ENCODE measurements at regions not wholly inside any gene's neighbourhood (a gene's known extent, or its start where the extent isn't known, plus 50 kb on each side); places are given as distances from the start of the nearest gene placed in this dataset.

GRCh38 chr7:68200051-68200670 is 1203.5 kb downstream of the TYW1 start:
- H3K4me1 ChIP-seq = no peaks in the 10 kb centered on the region
- TF ChIP-seq CTCF (IDR thresholded peaks at IDR 0.05) = no peak
- intact Hi-C loops (cut with DNase I) = no loop called here
- peaks cover 0 to 1% of the 10 kb centered on the region in 2 donors for H3K9me3 ChIP-seq
- no peak overlapping the region for H3K27ac ChIP-seq
- no peak for DNase-seq (ENCODE audit: low spot score in 2 of 2)
- H3K36me3 ChIP-seq = no peaks in the 10 kb centered on the region
- no peaks in the 10 kb centered on the region for H3K27me3 ChIP-seq
- no peak overlapping the region for H3K4me3 ChIP-seq

- Histone ChIP-seq H3K27ac (no peak overlapping the region), H3K9me3 (no peaks in the 10 kb centered on the region), H3K36me3 (no peaks in the 10 kb centered on the region), H3K4me3 (no peak overlapping the region), H3K27me3 (no peaks in the 10 kb centered on the region), H3K4me1 (no peaks in the 10 kb centered on the region)
- no peak for DNase-seq (ENCODE audit: low spot score in 2 of 2)
- TF ChIP-seq CTCF (IDR thresholded peaks at IDR 0.05) = no peak
- intact Hi-C loops (cut with DNase I) = no loop called here
Measured at GRCh38 chr7:68203251-68203650, 1206.6 kb downstream of the TYW1 start.

- no peak for DNase-seq (ENCODE audit: low spot score in 2 of 2)
- H3K9me3 ChIP-seq = no peaks in the 10 kb centered on the region
- no peak overlapping the region for H3K27ac ChIP-seq
- H3K4me1 ChIP-seq = no peaks in the 10 kb centered on the region
- no peak overlapping the region for H3K4me3 ChIP-seq
- no peaks in the 10 kb centered on the region for H3K27me3 ChIP-seq
- no peaks in the 10 kb centered on the region for H3K36me3 ChIP-seq
- TF ChIP-seq CTCF (IDR thresholded peaks at IDR 0.05) = no peak
- intact Hi-C loops (cut with DNase I) = no loop called here
Measured at GRCh38 chr7:68205826-68206225, 1209.2 kb downstream of the TYW1 start.

GRCh38 chr7:68206946-68207485 is 1210.4 kb downstream of the TYW1 start:
- H3K9me3 ChIP-seq = no peaks in the 10 kb centered on the region
- intact Hi-C loops (cut with DNase I) = no loop called here
- DNase-seq (ENCODE audit: low spot score in 2 of 2) = no peak
- H3K4me3 ChIP-seq = no peak overlapping the region
- no peaks in the 10 kb centered on the region for H3K4me1 ChIP-seq
- no peaks in the 10 kb centered on the region for H3K27me3 ChIP-seq
- H3K36me3 ChIP-seq = no peaks in the 10 kb centered on the region
- no peak overlapping the region for H3K27ac ChIP-seq
- no peak for TF ChIP-seq CTCF (IDR thresholded peaks at IDR 0.05)

GRCh38 chr7:68207676-68208075 is 1211.0 kb downstream of the TYW1 start:
- Histone ChIP-seq H3K27me3 (no peaks in the 10 kb centered on the region), H3K27ac (no peak overlapping the region), H3K9me3 (no peaks in the 10 kb centered on the region), H3K4me1 (no peaks in the 10 kb centered on the region), H3K4me3 (no peak overlapping the region), H3K36me3 (no peaks in the 10 kb centered on the region)
- intact Hi-C loops (cut with DNase I) = no loop called here
- DNase-seq (ENCODE audit: low spot score in 2 of 2) = no peak
- TF ChIP-seq CTCF (IDR thresholded peaks at IDR 0.05) = no peak

GRCh38 chr7:68209486-68209885 is 1212.9 kb downstream of the TYW1 start:
- Histone ChIP-seq H3K4me1 (no peaks in the 10 kb centered on the region), H3K27ac (no peak overlapping the region), H3K27me3 (no peaks in the 10 kb centered on the region), H3K9me3 (no peaks in the 10 kb centered on the region), H3K4me3 (no peak overlapping the region), H3K36me3 (no peaks in the 10 kb centered on the region)
- DNase-seq (ENCODE audit: low spot score in 2 of 2) = no peak
- no peak for TF ChIP-seq CTCF (IDR thresholded peaks at IDR 0.05)
- intact Hi-C loops (cut with DNase I) = no loop called here
